RWPE1 (cell line): ENCODE measurements at regions not wholly inside any gene's neighbourhood (a gene's known extent, or its start where the extent isn't known, plus 50 kb on each side); places are given as distances from the start of the nearest gene placed in this dataset.
"Not testable (repeated sequence)": the region's sequence is repeated elsewhere in the genome, so short reads cannot be mapped to it uniquely, and the experiment has no call there.

ENCODE experiments used
- CTCF ChIA-PET: fragments of 350-600 bp; sonication (Branson Sonifier 250); formaldehyde crosslinking; extraction: SDS; loops from one replicate; lab custom pipeline; 2021; lab: Yijun Ruan, JAX
- POLR2A ChIA-PET: fragments of 400-600 bp; formaldehyde crosslinking; extraction: SDS; loops from one replicate; lab custom pipeline; 2020; ENCODE audit warnings: antibody characterized with exemption; ENCODE audit not compliant: low non-redundant PET; lab: Yijun Ruan, JAX
- DNase-seq: peaks from one replicate; pipeline ENCODE4 v3.0.0; 2012; ENCODE audit warnings: low spot score
- H3K27ac ChIP-seq: fragments of 450-650 bp; 2 replicates; pipeline ENCODE4 v1.5.1; 2017
- TF ChIP-seq, protein P1 (sequence below): fragments of 450-650 bp; conservative IDR thresholded peaks from 2 replicates; pipeline ENCODE4 v1.5.1; 2017; ENCODE audit warnings: low read depth, mild to moderate bottlenecking

DNA sequence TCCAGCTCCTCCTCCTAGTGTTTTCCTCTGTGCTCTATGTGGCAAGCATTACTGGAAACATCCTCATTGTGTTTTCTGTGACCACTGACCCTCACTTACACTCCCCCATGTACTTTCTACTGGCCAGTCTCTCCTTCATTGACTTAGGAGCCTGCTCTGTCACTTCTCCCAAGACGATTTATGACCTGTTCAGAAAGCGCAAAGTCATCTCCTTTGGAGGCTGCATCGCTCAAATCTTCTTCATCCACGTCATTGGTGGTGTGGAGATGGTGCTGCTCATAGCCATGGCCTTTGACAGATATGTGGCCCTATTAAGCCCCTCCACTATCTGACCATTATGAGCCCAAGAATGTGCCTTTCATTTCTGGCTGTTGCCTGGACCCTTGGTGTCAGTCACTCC, 64.0 kb downstream of the OR4F15 start:
- DNase-seq, CTCF ChIA-PET, H3K27ac ChIP-seq, POLR2A ChIA-PET: not testable (repeated sequence)

DNA sequence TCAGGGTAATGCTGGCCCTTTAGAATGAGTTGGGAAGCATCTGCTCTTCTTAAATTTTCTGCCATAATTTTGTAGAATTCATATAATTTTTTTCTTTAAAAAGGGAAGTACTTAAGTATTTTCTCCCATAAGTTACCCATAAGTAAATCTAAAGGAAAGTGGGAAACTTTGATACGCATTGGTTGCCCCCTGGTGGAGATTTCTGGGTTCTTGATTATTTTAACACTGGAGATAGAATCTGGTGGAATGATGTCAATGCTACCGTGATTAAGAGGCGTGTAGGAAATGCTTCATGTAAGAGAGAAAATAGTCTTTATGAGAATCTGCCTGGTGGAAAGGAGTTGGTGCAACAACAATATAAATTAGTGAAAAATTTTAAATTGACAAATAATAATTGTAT, 65.6 kb downstream of the OR4F15 start:
- POLR2A ChIA-PET, H3K27ac ChIP-seq, CTCF ChIA-PET, DNase-seq: not testable (repeated sequence)
- TF ChIP-seq, protein P1, sequence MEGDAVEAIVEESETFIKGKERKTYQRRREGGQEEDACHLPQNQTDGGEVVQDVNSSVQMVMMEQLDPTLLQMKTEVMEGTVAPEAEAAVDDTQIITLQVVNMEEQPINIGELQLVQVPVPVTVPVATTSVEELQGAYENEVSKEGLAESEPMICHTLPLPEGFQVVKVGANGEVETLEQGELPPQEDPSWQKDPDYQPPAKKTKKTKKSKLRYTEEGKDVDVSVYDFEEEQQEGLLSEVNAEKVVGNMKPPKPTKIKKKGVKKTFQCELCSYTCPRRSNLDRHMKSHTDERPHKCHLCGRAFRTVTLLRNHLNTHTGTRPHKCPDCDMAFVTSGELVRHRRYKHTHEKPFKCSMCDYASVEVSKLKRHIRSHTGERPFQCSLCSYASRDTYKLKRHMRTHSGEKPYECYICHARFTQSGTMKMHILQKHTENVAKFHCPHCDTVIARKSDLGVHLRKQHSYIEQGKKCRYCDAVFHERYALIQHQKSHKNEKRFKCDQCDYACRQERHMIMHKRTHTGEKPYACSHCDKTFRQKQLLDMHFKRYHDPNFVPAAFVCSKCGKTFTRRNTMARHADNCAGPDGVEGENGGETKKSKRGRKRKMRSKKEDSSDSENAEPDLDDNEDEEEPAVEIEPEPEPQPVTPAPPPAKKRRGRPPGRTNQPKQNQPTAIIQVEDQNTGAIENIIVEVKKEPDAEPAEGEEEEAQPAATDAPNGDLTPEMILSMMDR: peak; percentile 56

DNA sequence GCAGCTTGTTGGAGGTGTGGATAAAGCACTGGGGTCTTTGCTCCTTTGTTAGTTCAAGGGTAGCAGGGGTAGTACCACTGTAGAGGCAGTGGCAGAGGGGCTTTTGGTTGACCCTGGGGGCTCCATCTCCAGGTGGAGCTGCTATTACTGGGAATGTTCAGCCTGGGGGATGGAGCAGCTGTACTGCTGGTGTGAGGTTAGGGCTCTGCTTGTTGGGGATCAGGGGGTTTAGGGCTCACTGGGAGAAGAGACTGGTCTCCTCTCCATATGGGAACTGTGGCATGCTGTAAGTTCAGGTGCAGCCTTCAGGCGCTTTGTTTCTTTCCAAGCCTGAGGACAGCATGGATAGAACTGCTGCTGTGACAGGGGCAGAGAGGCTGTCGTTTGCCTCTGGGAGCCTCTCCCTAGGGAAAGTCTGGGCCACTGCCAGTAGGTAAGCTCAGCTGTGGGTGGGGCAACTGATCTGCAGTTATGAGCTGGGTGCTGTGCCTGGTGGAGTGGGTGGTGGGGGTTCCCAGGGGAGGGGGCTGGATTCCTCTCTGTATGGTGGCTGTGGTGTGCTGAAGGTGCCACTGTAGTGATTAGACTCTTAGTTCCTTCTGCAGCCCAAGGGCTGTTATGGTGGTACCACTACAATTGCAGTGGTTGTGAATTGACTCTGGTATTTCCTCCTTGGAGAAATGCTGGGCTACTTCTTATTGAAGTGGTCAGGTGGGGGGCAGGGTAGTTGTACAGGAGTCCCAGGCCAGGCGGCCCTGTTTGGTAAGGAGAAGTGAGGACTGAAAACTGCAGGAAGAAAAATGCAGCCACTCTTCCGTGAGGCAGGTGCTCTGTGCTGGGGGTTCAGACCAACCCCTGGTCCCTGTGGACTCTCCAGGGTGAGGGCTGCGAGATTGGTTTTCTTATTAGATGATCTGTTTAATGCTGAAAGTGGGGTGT, 100.6 kb downstream of the OR4F15 start:
- POLR2A ChIA-PET, H3K27ac ChIP-seq, DNase-seq, CTCF ChIA-PET: not testable (repeated sequence)

DNA sequence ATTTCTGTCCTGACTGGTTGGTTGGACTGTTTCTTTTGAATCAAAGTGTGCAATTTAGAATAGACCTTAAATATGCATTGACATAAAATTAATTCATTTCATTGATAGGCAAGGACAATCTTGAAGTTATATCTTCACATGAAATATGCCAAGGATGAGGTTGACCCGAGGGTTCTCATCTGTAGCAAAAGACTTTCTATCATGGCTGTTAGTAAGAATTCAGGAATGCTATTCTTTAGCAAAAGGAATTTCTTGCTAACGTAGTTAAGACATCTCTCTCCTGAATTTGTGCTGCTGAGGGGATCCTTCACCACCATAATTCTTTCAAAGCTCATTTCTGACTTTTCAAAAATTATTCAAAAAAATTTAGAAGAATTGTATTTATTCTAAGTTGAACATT, 112.6 kb downstream of the OR4F15 start:
- CTCF ChIA-PET, POLR2A ChIA-PET: not testable (repeated sequence)

DNA sequence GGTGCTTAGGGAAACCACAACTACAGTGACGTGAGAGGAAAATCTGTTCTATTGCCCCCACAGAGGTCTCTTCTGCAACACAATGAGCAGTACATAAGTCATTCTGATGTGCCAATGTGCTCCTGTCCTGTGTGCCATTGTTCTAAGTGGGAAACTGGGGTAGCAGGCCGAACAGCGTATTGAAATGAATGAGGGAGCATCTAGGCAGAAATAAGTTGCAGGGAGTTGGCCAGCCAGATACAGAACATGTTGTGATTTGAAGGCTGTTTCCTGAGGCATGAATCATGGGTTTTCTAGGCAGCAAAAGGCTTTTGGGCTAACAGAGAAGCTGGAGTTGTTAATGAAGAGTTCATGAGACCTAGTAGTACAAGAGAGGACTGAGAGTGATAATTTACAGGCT, 122.5 kb downstream of the OR4F15 start:
- DNase-seq, POLR2A ChIA-PET, CTCF ChIA-PET, H3K27ac ChIP-seq: not testable (repeated sequence)

More for the DNA sequence above, 112.6 kb downstream of the OR4F15 start:
- H3K27ac ChIP-seq, DNase-seq: not testable (repeated sequence)

DNA sequence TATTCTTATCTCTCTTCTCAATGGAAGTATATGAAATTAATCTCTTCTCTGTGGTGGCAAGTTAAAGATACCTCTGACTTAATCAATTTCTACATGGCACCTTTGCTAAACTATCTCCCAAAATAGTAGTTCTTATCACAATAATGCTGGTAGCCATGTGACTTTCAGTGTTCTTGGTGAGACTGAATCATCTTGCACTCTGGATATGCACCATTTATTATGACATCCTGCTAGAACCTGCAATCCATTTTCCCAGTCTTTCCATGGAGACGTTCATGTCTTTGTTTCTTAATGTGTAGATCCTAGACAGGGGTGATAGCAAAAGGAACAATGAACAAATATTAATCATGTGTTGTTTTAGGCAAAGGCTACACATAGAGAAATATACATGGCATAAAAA, 125.4 kb downstream of the OR4F15 start:
- DNase-seq, H3K27ac ChIP-seq, POLR2A ChIA-PET, CTCF ChIA-PET: not testable (repeated sequence)

DNA sequence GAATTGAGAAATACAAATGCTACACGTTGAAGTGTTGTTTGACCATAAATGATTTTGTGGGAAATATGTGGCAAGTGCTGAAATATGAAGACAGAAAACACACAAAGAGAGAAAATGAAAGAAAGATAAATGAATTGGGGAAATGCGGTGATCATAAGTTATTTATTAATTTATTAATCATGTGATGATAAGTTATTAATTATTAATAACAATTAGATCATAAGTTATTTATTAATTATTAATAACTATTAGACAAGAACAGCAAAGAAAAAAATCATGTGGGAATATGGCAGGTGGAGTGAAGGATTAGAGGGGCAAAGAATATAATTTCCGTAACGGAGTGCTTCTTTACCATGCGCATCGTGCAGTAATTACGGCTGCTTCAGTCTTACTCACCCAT, 126.6 kb downstream of the OR4F15 start:
- CTCF ChIA-PET, POLR2A ChIA-PET, H3K27ac ChIP-seq, DNase-seq: not testable (repeated sequence)

DNA sequence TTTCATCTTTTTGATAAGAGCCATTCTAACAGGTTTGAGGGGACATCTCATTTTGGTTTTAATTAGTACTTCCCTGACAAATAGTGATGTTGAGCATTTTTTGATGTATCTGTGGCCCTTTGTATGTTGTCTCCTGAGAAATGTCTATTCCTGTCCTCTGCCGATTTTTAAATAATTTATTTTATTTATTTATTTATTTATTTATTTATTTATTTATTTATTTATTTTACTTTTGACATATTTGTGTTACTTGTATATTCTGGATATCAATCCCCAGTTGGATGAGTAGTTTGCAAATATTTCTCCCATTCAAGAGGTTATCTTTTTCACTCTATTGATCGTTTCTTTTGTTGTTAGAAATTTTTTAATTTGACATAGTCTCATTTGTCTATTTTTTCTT, 133.9 kb downstream of the OR4F15 start:
- CTCF ChIA-PET, DNase-seq, POLR2A ChIA-PET, H3K27ac ChIP-seq: not testable (repeated sequence)

DNA sequence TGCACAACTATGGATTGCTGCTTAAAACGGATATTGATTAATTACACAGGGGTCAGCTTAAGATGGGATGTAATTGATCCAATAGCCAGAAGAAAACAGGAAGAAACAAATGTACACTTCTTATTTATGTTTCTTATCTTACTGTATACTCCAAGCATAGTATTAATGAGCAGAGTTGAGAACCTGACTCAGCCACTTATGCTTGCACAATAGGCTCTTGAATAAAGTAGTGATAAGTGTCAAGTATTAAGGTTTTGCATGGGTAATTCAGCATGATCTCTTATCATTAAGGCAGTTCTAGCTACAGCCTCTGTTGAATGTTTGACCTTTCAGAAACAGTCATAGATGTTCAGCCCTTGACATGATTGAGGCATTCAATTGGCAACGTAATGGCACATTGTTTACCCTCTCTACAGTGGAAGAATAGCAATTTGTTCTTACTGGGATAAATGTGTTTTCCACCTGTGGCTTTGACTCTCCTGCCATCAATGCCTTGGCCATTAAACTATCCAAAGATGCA, 136.5 kb downstream of the OR4F15 start:
- CTCF ChIA-PET, DNase-seq, POLR2A ChIA-PET, H3K27ac ChIP-seq: not testable (repeated sequence)

DNA sequence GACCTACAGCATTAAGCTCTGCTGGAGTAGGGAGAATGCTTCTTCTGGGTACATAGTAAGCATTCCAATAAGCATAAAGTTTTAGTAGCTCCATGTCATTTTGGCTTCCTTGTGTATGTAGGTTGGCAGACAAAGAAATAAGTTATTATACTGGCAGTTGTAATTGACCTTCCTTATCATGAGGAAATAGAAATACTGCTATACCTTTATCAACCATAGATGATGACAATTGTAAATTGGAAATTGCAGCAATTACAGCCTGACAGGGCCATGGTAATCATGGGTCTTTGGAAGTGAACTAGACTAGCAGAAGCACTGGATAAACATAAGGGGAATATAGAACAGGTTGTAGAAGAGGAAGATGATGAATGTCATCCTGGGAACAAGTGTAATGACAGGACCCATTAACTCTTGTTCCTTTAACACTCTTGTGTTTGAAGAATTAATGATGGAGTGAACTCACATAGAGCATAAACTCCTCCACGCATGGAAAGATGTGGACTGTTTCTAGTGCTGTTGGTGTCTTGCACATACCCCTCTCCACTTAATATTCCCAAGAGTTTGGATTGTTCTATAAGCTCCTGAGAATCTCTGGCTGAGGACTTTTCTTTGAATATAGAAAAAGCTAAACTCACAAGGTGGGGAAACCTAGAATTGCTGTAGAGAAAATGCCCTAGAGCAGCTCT, 137.5 kb downstream of the OR4F15 start:
- POLR2A ChIA-PET, H3K27ac ChIP-seq, CTCF ChIA-PET, DNase-seq: not testable (repeated sequence)

DNA sequence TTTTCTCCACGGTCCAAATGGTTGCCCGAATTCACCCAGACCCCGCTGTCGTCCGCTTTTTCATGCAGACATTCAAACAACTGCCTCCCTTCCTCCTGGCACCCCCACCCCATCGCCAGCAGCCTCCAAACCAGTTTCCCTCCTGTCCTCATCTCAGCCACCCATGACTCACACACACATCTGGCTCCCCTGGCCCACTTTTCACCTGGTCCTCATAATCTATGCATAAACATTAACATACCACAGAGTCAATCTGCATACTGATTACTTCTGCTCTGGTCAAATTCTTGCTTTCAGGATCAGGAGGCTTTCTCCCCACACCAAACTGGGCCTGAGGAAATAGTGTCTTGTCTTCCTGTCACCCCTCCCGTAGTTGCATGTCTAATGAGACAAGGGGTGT, 142.0 kb downstream of the OR4F15 start:
- POLR2A ChIA-PET, CTCF ChIA-PET, DNase-seq: not testable (repeated sequence)

DNA sequence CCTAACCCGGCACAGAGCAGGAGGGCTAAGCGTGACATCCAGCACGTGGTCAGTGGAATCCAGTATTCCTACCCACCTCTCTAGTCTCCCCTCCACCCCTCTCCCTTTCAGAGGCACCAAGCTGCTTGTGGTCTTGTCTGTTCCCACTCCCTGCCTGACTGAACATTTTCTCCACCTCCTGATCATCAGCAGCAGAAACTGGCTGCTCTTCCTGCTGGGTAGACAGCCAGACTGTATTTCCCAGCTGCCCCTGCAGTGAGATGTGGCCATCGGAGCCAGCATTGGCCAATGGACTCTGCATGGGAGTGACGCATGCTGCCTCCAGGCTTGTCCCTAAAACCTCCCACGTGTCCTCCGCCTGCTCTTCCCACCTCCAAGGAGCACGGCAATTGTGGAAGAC, 143.8 kb downstream of the OR4F15 start:
- CTCF ChIA-PET, H3K27ac ChIP-seq, DNase-seq, POLR2A ChIA-PET: not testable (repeated sequence)

More for the DNA sequence above, 142.0 kb downstream of the OR4F15 start:
- H3K27ac ChIP-seq: not testable (repeated sequence)

DNA sequence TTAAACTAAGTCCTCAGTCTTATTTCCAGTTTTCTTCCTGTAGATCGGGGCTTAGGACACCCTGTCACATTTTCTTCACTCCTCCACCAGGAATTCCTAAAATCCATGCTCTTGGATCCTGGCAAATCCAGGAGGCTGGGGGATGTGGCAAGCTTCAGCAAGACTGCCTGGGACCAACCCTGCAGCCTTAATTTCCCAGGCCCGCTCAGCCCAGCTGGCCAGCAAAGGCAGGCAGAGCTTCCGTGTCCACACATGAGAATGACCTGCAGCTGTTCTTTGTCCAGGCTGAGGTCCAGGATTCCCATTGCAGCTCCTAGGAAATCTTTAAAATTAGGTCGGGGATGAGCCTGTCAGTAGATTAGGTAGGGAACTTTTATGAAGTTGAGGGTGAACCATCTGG, 146.7 kb downstream of the OR4F15 start:
- POLR2A ChIA-PET, DNase-seq, H3K27ac ChIP-seq, CTCF ChIA-PET: not testable (repeated sequence)

DNA sequence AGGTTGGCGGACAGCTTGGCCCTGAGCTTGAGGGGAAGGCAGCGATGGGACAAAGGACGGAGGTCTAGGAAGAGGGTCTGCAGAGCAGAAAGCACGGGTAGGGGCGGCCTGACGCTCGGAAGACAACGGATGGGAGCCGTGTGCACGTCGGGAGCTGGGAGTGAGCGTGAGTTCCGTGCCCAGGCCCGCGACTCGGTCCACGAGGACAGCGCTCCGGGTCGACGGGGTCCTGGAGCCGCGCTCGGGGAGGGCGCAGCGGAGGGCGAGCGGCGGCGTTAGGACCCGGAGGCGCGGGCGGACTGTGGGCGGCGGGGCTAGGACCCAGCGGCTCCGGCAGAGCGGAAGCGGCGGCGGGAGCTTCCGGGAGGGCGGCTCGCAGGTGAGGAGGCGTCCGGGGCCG, 149.3 kb downstream of the OR4F15 start:
- peak overlapping the region; percentile 46; the same call in 1 of the 2 replicates for H3K27ac ChIP-seq
- DNase-seq, CTCF ChIA-PET, POLR2A ChIA-PET: not testable (repeated sequence)

DNA sequence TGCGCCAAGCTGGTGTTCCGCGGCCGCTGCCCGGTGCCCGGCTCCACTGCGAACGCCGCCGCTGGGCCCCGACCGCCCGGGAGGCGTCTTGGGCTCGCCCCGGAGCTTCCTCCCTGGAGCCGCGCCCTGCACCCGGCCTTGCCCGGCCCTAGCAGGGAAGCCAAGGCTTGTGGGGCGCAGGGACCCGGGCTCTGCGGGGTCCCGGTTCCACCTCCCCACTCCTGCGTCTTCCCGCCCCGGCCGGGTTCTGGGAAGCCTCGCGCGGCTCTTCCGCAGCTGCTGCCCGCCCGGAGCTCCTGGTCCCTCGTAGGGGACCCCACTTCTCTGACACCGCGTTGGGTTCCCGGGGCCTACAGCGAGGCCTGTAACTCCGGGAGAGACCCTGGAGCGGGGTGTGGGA, 149.8 kb downstream of the OR4F15 start:
- H3K27ac ChIP-seq, POLR2A ChIA-PET, DNase-seq, CTCF ChIA-PET: not testable (repeated sequence)

DNA sequence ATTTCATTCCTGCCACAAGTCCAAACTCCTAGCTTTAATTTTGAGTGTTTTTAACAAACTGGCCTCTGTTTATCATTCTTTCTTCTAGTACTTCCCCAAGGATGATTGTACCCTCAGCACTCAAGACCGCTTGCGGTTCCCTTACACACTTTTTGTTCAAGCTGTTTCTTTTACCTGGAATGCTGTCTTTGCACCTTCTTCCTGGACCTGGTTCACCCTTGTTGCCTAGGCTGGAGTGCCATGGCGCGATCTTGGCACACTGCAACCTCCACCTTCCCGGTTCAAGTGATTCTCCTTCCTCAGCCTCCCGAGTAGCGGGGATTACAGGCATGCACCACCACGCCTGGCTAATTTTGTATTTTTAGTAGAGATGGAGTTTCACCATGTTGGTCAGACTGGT, 151.7 kb downstream of the OR4F15 start:
- POLR2A ChIA-PET, DNase-seq, H3K27ac ChIP-seq, CTCF ChIA-PET: not testable (repeated sequence)
